Small intestine (tissue), 7 donors: ENCODE measurements at regions not wholly inside any gene's neighbourhood (a gene's known extent, or its start where the extent isn't known, plus 50 kb on each side); places are given as distances from the start of the nearest gene placed in this dataset.

Source experiments
- DNase-seq, 2 donors: peaks; one replicate each; pipeline versions ENCODE4 v3.0.0 to v3.0.0-alpha.2; 2013
- FAIRE-seq: peaks from 2 replicates; lab custom pipeline; 2012; peaks lifted over from hg19 to GRCh38; lab: Jason Lieb, UNC
- H3K27ac ChIP-seq, 3 donors: one replicate each; pipeline ENCODE4 v1.5.1; 2013; ENCODE audit warnings: low read length in 2 of 3, mild to moderate bottlenecking in 2 of 3, control low read depth in 1 of 3, inconsistent platforms in 1 of 3, low read depth in 1 of 3, moderate library complexity in 1 of 3
- H3K27me3 ChIP-seq, 3 donors: one replicate each; pipeline ENCODE4 v1.6.1; 2013; ENCODE audit warnings: low read length in 3 of 3, inconsistent platforms in 1 of 3; ENCODE audit not compliant: control insufficient read depth in 3 of 3, insufficient read depth in 3 of 3
- H3K36me3 ChIP-seq, 3 donors: one replicate each; pipeline ENCODE4 v1.6.1; 2013; ENCODE audit warnings: low read length in 3 of 3, inconsistent platforms in 1 of 3, low read depth in 1 of 3, mild to moderate bottlenecking in 1 of 3, moderate library complexity in 1 of 3; ENCODE audit not compliant: control insufficient read depth in 3 of 3, insufficient read depth in 2 of 3
- H3K4me1 ChIP-seq, 3 donors: one replicate each; pipeline ENCODE4 v1.6.1; 2013; ENCODE audit warnings: low read length in 2 of 3, inconsistent platforms in 1 of 3, low read depth in 1 of 3, mild to moderate bottlenecking in 1 of 3, moderate library complexity in 1 of 3; ENCODE audit not compliant: control insufficient read depth in 3 of 3, insufficient read depth in 2 of 3
- H3K4me3 ChIP-seq, 3 donors: one replicate each; pipeline ENCODE4 v1.5.1; 2013; ENCODE audit warnings: low read length in 3 of 3, control low read depth in 1 of 3, inconsistent platforms in 1 of 3, low read depth in 1 of 3, mild to moderate bottlenecking in 1 of 3, moderate library complexity in 1 of 3
- H3K9me3 ChIP-seq, 2 donors: one replicate each; pipeline ENCODE4 v1.6.1; 2013; ENCODE audit warnings: low read depth in 1 of 2, low read length in 1 of 2; ENCODE audit not compliant: control insufficient read depth in 2 of 2, insufficient read depth in 1 of 2
- WGBS, 3 donors: extraction: QIAGEN DNeasy Blood & Tissue Kit; methylation state at CpG; one replicate each; pipeline ENCODE4 v1.1.7; 2013; 5-methylcytosine and 5-hydroxymethylcytosine counted together
- donor health status: healthy with polysubstance abuse.
- donor health status: control.
- donor health status: control.
- donor health status: Bipolar disorder and iron deficiency.
- donor health status: healthy.

DNA sequence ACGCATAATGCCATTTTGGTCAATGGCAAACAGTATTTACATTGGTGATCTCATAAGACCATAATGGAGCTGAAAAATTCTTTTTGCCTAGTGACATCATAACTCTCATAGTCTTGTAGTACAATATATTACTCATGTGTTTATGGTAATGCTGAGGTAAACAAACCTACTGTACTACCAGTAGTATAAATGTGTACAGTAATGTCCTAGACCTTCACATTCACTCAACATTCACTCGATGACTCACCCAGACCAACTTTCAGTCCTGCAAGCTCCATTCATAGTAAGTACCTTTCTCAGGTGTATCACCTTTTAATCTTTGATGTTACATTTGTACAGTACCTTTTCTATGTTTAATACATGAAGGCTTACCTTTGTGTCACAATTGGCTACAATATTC lies 558.2 kb upstream of the PIK3C3 start:
- Histone ChIP-seq H3K36me3 (no peaks in the 10 kb centered on the region), H3K4me1 (no peaks in the 10 kb centered on the region), H3K27me3 (no peaks in the 10 kb centered on the region), H3K9me3 (no peaks in the 10 kb centered on the region), H3K27ac (no peak overlapping the region), H3K4me3 (no peak overlapping the region)
- FAIRE-seq (no peak), DNase-seq (no peak)
- WGBS, 3 donors = 92 to 98% (median 93%) methylated on average over 2 of the region's 2 CpGs

GRCh38 chr18:41396211-41396610 lies 558.8 kb upstream of the PIK3C3 start:
- FAIRE-seq = no peak

DNA sequence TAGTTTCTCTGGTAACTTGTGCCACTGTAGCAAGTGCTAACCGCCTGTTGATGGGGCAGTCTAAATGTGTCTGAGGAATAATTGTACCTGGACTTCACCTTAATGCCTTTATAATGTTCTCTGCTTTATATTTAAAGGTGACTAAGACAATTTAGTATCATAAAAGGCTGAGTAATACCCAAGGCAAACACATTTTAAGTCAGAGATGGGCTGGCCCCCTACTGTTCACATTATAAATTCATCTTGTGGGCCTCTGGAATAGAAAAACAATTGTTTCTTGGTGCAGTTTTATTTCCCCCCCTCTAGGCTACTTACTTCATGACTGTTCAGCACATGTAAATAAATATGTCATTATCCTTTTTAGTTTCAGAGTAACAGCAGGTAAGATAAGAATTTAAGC lies 559.3 kb upstream of the PIK3C3 start:
- 69 to 72% (median 71%) methylated on average over 1 of the region's 1 CpG for WGBS, 3 donors
- H3K4me3 ChIP-seq = no peak overlapping the region
- no peak for FAIRE-seq
- no peaks in the 10 kb centered on the region for H3K36me3 ChIP-seq
- no peaks in the 10 kb centered on the region for H3K4me1 ChIP-seq
- no peak for DNase-seq
- H3K27me3 ChIP-seq = no peaks in the 10 kb centered on the region
- no peaks in the 10 kb centered on the region for H3K9me3 ChIP-seq
- no peak overlapping the region for H3K27ac ChIP-seq

More at GRCh38 chr18:41396211-41396610, 558.8 kb upstream of the PIK3C3 start:
- DNase-seq = peak in 1 of 2 donors; percentile 29
- WGBS, 3 donors = 11 to 65% (median 38%) methylated on average over 3 of the region's 3 CpGs
- Histone ChIP-seq H3K9me3 (no peaks in the 10 kb centered on the region), H3K36me3 (no peaks in the 10 kb centered on the region), H3K4me3 (no peak overlapping the region), H3K4me1 (no peaks in the 10 kb centered on the region), H3K27me3 (no peaks in the 10 kb centered on the region), H3K27ac (no peak overlapping the region)

GRCh38 chr18:41391616-41392595 lies 563.1 kb upstream of the PIK3C3 start:
- no peak for FAIRE-seq
- peak; percentile 3 to 44 for DNase-seq

GRCh38 chr18:41390309-41390708 lies 564.7 kb upstream of the PIK3C3 start:
- DNase-seq (no peak), FAIRE-seq (no peak)
- Histone ChIP-seq H3K36me3 (no peaks in the 10 kb centered on the region), H3K27ac (no peak overlapping the region), H3K9me3 (no peaks in the 10 kb centered on the region), H3K4me1 (no peaks in the 10 kb centered on the region), H3K4me3 (no peak overlapping the region), H3K27me3 (no peaks in the 10 kb centered on the region)
- 74 to 85% (median 76%) methylated on average over 9 of the region's 9 CpGs for WGBS, 3 donors

More at GRCh38 chr18:41391616-41392595, 563.1 kb upstream of the PIK3C3 start:
- Histone ChIP-seq H3K27me3 (no peaks in the 10 kb centered on the region), H3K4me3 (peak overlapping the region in 1 of 3 donors; percentile 1), H3K27ac (no peak overlapping the region), H3K4me1 (no peaks in the 10 kb centered on the region), H3K9me3 (no peaks in the 10 kb centered on the region), H3K36me3 (no peaks in the 10 kb centered on the region)
- 9 to 16% (median 14%) methylated on average over 12 of the region's 12 CpGs for WGBS, 3 donors

- Histone ChIP-seq H3K4me1 (no peaks in the 10 kb centered on the region), H3K27me3 (no peaks in the 10 kb centered on the region), H3K27ac (no peak overlapping the region), H3K9me3 (no peaks in the 10 kb centered on the region), H3K36me3 (no peaks in the 10 kb centered on the region), H3K4me3 (no peak overlapping the region)
- peak in 1 of 2 donors; percentile 21 for DNase-seq
- no peak for FAIRE-seq
- 34 to 41% (median 39%) methylated on average over 5 of the region's 5 CpGs for WGBS, 3 donors
Measured at GRCh38 chr18:41378598-41378997, 576.4 kb upstream of the PIK3C3 start.

DNA sequence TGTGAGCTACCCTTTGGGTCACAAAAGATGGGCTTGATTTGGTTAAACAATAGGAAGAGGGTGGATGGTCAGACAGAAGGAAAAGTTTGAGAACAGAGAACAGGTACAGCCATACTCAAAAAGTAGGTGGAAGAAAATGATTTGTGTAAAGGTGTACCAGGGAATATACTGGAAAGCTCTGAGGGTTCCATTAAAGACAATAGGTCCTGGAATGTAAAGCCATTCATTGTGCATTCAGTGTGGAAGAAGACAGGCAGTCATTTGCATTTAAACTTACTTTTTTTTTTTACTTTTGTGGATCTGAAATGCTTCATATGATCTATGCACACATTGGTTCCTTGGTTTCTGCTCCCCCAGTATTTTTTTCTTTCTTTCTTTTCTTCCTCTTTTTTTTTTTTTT lies 581.4 kb upstream of the PIK3C3 start:
- Histone ChIP-seq H3K9me3 (no peaks in the 10 kb centered on the region), H3K36me3 (no peaks in the 10 kb centered on the region), H3K4me1 (no peaks in the 10 kb centered on the region), H3K4me3 (no peak overlapping the region), H3K27me3 (peaks cover 0 to 4% (median 0%) of the 10 kb centered on the region in 3 donors), H3K27ac (no peak overlapping the region)
- DNase-seq (no peak), FAIRE-seq (no peak)

DNA sequence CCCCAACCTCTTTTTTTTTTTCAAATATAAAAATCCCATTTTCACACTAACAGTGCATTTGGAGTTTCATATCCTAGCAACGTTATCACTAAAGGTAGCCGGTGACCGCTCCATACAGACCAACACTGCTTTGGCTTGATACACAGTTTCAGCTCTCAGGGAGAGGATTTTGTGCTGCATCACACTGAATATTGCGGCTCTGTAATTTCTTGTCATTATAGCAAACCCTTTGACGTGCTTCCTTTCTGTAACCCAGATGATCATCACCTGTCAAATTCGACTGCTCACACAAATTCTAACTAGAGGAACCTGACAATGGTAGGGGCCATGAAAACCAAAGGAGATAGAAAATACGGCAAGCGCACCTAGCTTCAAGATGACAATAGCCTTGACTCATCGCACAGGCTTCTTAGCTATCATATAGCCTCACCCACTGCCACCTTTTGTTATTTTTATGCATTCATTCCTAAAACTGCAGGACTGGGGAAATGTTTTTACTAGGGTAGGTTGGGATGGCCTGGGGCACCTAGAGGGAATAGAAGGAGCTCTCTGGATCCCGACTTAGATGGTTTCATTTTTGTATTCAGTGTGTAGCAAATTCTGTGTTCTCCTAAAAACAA lies 582.9 kb upstream of the PIK3C3 start:
- no peak for FAIRE-seq

More for the DNA sequence above, 582.9 kb upstream of the PIK3C3 start:
- H3K27ac ChIP-seq = no peak overlapping the region
- H3K4me3 ChIP-seq = no peak overlapping the region
- 66 to 80% (median 74%) methylated on average over 10 of the region's 10 CpGs for WGBS, 3 donors
- no peaks in the 10 kb centered on the region for H3K36me3 ChIP-seq
- no peaks in the 10 kb centered on the region for H3K9me3 ChIP-seq
- DNase-seq = no peak
- peaks cover 0 to 4% (median 0%) of the 10 kb centered on the region in 3 donors for H3K27me3 ChIP-seq
- H3K4me1 ChIP-seq = no peaks in the 10 kb centered on the region
